HG02763 (cell line): ENCODE measurements at regions not wholly inside any gene's neighbourhood (a gene's known extent, or its start where the extent isn't known, plus 50 kb on each side); places are given as distances from the start of the nearest gene placed in this dataset.

ENCODE experiments used
- ATAC-seq: cut with Tn5 transposase; IDR thresholded peaks from one replicate; pipeline ENCODE4 v1.9.1; 2021; ENCODE audit warnings: mild to moderate bottlenecking, moderate library complexity; ENCODE audit not compliant: unreplicated experiment

- no peak for ATAC-seq
These were observed 258.9 kb upstream of the CFAP20DC start for GRCh38 chr3:59308684-59309083.

GRCh38 chr3:59308001-59308400 is 258.2 kb upstream of the CFAP20DC start:
- ATAC-seq, result no peak

- no peak for ATAC-seq
These were observed 256.6 kb upstream of the CFAP20DC start for GRCh38 chr3:59306436-59306835.

GRCh38 chr3:59304296-59304695 is 254.5 kb upstream of the CFAP20DC start:
- no peak for ATAC-seq

GRCh38 chr3:59303452-59303851 is 253.6 kb upstream of the CFAP20DC start:
- ATAC-seq, result no peak

GRCh38 chr3:59302442-59302841 is 252.6 kb upstream of the CFAP20DC start:
- no peak for ATAC-seq

GRCh38 chr3:59300733-59301132 is 250.9 kb upstream of the CFAP20DC start:
- ATAC-seq, result no peak

- no peak for ATAC-seq
These were observed 249.7 kb upstream of the CFAP20DC start for GRCh38 chr3:59299561-59299960.

- no peak for ATAC-seq
These were observed 240.5 kb upstream of the CFAP20DC start for GRCh38 chr3:59290358-59290757.

- ATAC-seq, result no peak
These were observed 240.0 kb upstream of the CFAP20DC start for GRCh38 chr3:59289831-59290230.

GRCh38 chr3:59288951-59289350 is 239.1 kb upstream of the CFAP20DC start:
- no peak for ATAC-seq

- ATAC-seq, result no peak
These were observed 237.1 kb upstream of the CFAP20DC start for GRCh38 chr3:59286791-59287531.

- no peak for ATAC-seq
These were observed 235.7 kb upstream of the CFAP20DC start for GRCh38 chr3:59285560-59285959.

GRCh38 chr3:59284926-59285325 is 235.1 kb upstream of the CFAP20DC start:
- no peak for ATAC-seq

- no peak for ATAC-seq
These were observed 230.3 kb upstream of the CFAP20DC start for GRCh38 chr3:59280113-59280512.

GRCh38 chr3:59277816-59278215 is 228.0 kb upstream of the CFAP20DC start:
- no peak for ATAC-seq

- ATAC-seq, result no peak
These were observed 227.4 kb upstream of the CFAP20DC start for GRCh38 chr3:59277201-59277600.

GRCh38 chr3:59273976-59274375 is 224.2 kb upstream of the CFAP20DC start:
- ATAC-seq, result no peak

GRCh38 chr3:59271971-59272370 is 222.1 kb upstream of the CFAP20DC start:
- no peak for ATAC-seq

GRCh38 chr3:59270921-59271320 is 221.1 kb upstream of the CFAP20DC start:
- ATAC-seq, result no peak

GRCh38 chr3:59270209-59270608 is 220.4 kb upstream of the CFAP20DC start:
- ATAC-seq, result no peak

GRCh38 chr3:59268170-59268569 is 218.3 kb upstream of the CFAP20DC start:
- ATAC-seq, result no peak

GRCh38 chr3:59267021-59267420 is 217.2 kb upstream of the CFAP20DC start:
- ATAC-seq, result no peak
